Glutamatergic neuron (in vitro differentiated cells): ENCODE measurements at regions not wholly inside any gene's neighbourhood (a gene's known extent, or its start where the extent isn't known, plus 50 kb on each side); places are given as distances from the start of the nearest gene placed in this dataset.

Experiments used
- DNase-seq: peaks from one replicate; pipeline ENCODE4 v3.0.0; 2022
- H3K27ac Mint-ChIP-seq: one replicate; pipeline ENCODE4 v1.8.0; 2020; ENCODE audit warnings: mild to moderate bottlenecking, mixed read lengths, inconsistent platforms; ENCODE audit not compliant: unreplicated experiment
- H3K27me3 Mint-ChIP-seq: one replicate; pipeline ENCODE4 v1.8.0; 2020; ENCODE audit warnings: mild to moderate bottlenecking, moderate library complexity, mixed read lengths, inconsistent platforms; ENCODE audit not compliant: unreplicated experiment
- H3K36me3 Mint-ChIP-seq: one replicate; pipeline ENCODE4 v1.8.0; 2020; ENCODE audit warnings: mild to moderate bottlenecking, mixed read lengths, inconsistent platforms; ENCODE audit not compliant: unreplicated experiment
- H3K4me1 Mint-ChIP-seq: one replicate; pipeline ENCODE4 v1.8.0; 2020; ENCODE audit warnings: mild to moderate bottlenecking, low read depth, mixed read lengths, inconsistent platforms; ENCODE audit not compliant: unreplicated experiment
- H3K4me3 Mint-ChIP-seq: one replicate; pipeline ENCODE4 v1.8.0; 2020; ENCODE audit warnings: mild to moderate bottlenecking, mixed read lengths, inconsistent platforms; ENCODE audit not compliant: unreplicated experiment
- H3K9me3 Mint-ChIP-seq: one replicate; pipeline ENCODE4 v1.8.0; 2020; ENCODE audit warnings: mild to moderate bottlenecking, moderate library complexity, mixed read lengths, inconsistent platforms; ENCODE audit not compliant: unreplicated experiment
- TF ChIP-seq, protein P1 (sequence below): fragments of 200-600 bp; sonication (generic); IDR thresholded peaks from one replicate; pipeline ENCODE4 v1.5.0; 2021; ENCODE audit not compliant: partially characterized antibody, unreplicated experiment

DNA sequence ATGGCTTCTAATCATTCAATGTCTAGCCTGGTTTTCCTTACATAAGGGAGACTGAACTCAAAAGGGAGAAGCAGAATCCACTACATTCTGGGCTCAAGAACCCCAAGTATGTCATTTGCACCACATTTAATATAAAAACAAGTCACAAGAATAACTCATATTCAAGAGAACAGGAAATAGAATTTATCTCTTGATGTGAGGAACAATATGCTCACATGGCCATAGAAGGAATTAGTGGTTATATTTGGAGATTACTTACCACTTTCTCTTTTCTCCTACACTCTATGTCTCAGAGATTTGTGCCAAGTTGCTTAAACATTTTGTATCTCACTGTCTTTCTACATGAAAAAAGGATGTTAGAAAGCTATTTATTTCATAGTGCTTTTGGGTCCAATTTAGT, 922.6 kb upstream of the PABPC4L start:
- TF ChIP-seq, protein P1, sequence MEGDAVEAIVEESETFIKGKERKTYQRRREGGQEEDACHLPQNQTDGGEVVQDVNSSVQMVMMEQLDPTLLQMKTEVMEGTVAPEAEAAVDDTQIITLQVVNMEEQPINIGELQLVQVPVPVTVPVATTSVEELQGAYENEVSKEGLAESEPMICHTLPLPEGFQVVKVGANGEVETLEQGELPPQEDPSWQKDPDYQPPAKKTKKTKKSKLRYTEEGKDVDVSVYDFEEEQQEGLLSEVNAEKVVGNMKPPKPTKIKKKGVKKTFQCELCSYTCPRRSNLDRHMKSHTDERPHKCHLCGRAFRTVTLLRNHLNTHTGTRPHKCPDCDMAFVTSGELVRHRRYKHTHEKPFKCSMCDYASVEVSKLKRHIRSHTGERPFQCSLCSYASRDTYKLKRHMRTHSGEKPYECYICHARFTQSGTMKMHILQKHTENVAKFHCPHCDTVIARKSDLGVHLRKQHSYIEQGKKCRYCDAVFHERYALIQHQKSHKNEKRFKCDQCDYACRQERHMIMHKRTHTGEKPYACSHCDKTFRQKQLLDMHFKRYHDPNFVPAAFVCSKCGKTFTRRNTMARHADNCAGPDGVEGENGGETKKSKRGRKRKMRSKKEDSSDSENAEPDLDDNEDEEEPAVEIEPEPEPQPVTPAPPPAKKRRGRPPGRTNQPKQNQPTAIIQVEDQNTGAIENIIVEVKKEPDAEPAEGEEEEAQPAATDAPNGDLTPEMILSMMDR, result no peak
- H3K4me3 Mint-ChIP-seq, result no peak overlapping the region
- no peak overlapping the region for H3K27ac Mint-ChIP-seq
- no peaks in the 10 kb centered on the region for H3K4me1 Mint-ChIP-seq
- no peaks in the 10 kb centered on the region for H3K27me3 Mint-ChIP-seq
- H3K9me3 Mint-ChIP-seq, result no peaks in the 10 kb centered on the region
- H3K36me3 Mint-ChIP-seq, result no peaks in the 10 kb centered on the region
- DNase-seq, result no peak

DNA sequence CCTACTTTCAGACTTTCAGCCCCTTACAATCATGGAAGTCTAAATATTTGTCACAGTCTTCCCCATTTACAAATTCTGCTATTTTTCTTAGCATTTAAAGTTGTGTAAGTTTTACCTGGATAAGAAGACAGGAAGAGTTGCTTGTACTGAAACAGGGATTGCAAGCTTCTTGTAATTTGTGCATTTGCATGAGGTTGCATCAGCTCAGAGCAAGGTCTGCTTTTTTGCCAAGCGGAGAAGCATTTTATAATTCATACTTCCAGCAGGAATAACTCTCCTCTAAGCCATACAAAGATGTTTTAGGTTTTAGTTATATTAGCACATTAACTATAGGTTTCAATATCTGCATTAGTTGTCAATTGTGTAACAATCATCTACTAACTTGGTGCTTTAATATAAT, 922.0 kb upstream of the PABPC4L start:
- TF ChIP-seq, protein P1, result no peak
- no peaks in the 10 kb centered on the region for H3K36me3 Mint-ChIP-seq
- H3K4me1 Mint-ChIP-seq, result no peaks in the 10 kb centered on the region
- no peaks in the 10 kb centered on the region for H3K27me3 Mint-ChIP-seq
- H3K9me3 Mint-ChIP-seq, result no peaks in the 10 kb centered on the region
- no peak overlapping the region for H3K4me3 Mint-ChIP-seq
- H3K27ac Mint-ChIP-seq, result no peak overlapping the region
- no peak for DNase-seq

DNA sequence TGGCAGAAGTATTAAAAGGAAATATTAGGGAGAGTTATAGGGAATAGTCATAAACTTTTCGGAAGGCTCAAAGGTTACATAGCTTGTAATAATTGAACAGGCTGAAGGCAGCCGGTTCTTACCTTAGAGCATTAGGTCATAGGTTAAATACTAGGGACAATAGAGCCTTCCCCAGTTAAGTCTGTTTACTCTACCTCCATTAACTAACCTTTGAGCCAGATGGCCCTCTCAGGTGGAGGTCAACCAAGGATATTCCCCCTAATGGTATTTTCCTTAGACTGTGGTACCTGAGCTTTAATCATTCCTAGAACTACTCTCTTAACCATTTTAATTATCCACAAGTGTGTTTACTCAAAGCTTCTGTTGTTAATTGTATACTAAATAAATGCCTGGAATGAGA, 920.9 kb upstream of the PABPC4L start:
- H3K27me3 Mint-ChIP-seq, result no peaks in the 10 kb centered on the region
- H3K27ac Mint-ChIP-seq, result no peak overlapping the region
- no peaks in the 10 kb centered on the region for H3K36me3 Mint-ChIP-seq
- TF ChIP-seq, protein P1, result no peak
- H3K9me3 Mint-ChIP-seq, result no peaks in the 10 kb centered on the region
- no peak for DNase-seq
- H3K4me1 Mint-ChIP-seq, result no peaks in the 10 kb centered on the region
- no peak overlapping the region for H3K4me3 Mint-ChIP-seq

DNA sequence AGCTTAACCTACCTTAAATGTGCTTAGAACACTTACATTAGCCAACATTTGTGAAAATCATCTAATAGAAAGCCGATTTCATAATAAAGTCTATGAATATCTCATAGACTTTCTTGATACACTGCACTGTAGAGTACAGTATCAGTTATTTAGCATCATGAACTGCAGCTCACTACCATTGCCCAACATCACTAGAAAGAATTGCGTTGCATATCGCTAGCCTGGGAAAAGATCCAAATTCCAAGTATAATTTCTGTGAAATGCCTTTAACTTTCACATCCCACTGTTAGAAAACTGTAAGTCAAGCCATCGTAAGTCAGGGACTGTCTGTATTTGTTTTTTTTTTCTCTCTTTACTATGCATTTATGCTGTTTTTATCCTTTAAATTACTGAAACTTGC, 918.6 kb upstream of the PABPC4L start:
- Mint-ChIP-seq H3K4me1 (no peaks in the 10 kb centered on the region), H3K27ac (no peak overlapping the region), H3K27me3 (no peaks in the 10 kb centered on the region), H3K4me3 (no peak overlapping the region), H3K36me3 (no peaks in the 10 kb centered on the region), H3K9me3 (no peaks in the 10 kb centered on the region)
- DNase-seq, result no peak
- TF ChIP-seq, protein P1, result no peak

DNA sequence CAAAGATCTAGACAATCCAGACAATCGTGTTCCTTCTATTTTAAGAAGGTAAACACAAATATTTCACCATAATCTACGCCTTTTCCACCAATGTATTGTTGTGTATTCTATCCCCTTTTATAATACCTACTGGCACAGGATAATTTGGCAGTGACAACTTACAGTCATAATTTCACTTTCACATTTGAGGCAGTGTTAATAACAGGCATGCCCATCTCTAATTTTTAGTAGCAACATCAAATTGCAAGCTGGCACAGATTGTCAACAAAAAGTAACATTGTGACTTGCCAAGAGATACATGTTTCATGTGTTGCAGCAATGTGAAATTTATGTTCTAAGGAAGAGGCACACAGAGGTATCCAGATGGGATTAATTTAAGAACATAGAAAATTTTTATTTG, 912.5 kb upstream of the PABPC4L start:
- Mint-ChIP-seq H3K9me3 (no peaks in the 10 kb centered on the region), H3K27me3 (no peaks in the 10 kb centered on the region), H3K36me3 (no peaks in the 10 kb centered on the region), H3K4me3 (no peak overlapping the region), H3K27ac (no peak overlapping the region), H3K4me1 (no peaks in the 10 kb centered on the region)
- DNase-seq, result no peak
- TF ChIP-seq, protein P1, result no peak
